Epithelial cell of proximal tubule (primary cell): ENCODE measurements at regions not wholly inside any gene's neighbourhood (a gene's known extent, or its start where the extent isn't known, plus 50 kb on each side); places are given as distances from the start of the nearest gene placed in this dataset.

Experiments
- DNase-seq: peaks from one replicate; pipeline ENCODE4 v3.0.0-alpha.2; 2011; ENCODE audit warnings: low read depth
- H3K4me3 ChIP-seq: 2 replicates; pipeline ENCODE4 v1.5.1; 2011; ENCODE audit warnings: low read depth, mild to moderate bottlenecking, low read length
- CTCF ChIP-seq: conservative IDR thresholded peaks from 2 replicates; pipeline ENCODE4 v1.5.1; 2012; ENCODE audit warnings: low read depth, mild to moderate bottlenecking, low read length

GRCh38 chr6:16950302-16950701 is 151.5 kb upstream of the STMND1 start:
- no peak for DNase-seq
- H3K4me3 ChIP-seq = no peak overlapping the region
- TF ChIP-seq CTCF = no peak

GRCh38 chr6:16949716-16950115 is 152.1 kb upstream of the STMND1 start:
- no peak for TF ChIP-seq CTCF
- no peak for DNase-seq

GRCh38 chr6:16948396-16948795 is 153.5 kb upstream of the STMND1 start:
- H3K4me3 ChIP-seq = no peak overlapping the region
- TF ChIP-seq CTCF = no peak
- DNase-seq = no peak

More at GRCh38 chr6:16949716-16950115, 152.1 kb upstream of the STMND1 start:
- no peak overlapping the region for H3K4me3 ChIP-seq

GRCh38 chr6:16947375-16948015 is 154.4 kb upstream of the STMND1 start:
- DNase-seq = no peak
- no peak overlapping the region for H3K4me3 ChIP-seq
- no peak for TF ChIP-seq CTCF

GRCh38 chr6:16944596-16944995 is 157.3 kb upstream of the STMND1 start:
- TF ChIP-seq CTCF = no peak
- no peak overlapping the region for H3K4me3 ChIP-seq
- no peak for DNase-seq

GRCh38 chr6:16939839-16940238 is 162.0 kb upstream of the STMND1 start:
- no peak for TF ChIP-seq CTCF
- H3K4me3 ChIP-seq = no peak overlapping the region

GRCh38 chr6:16939351-16939750 is 162.5 kb upstream of the STMND1 start:
- no peak overlapping the region for H3K4me3 ChIP-seq
- no peak for TF ChIP-seq CTCF
- DNase-seq = no peak

More at GRCh38 chr6:16939839-16940238, 162.0 kb upstream of the STMND1 start:
- DNase-seq = no peak
